ENCODE measurements at regions not wholly inside any gene's neighbourhood (a gene's known extent, or its start where the extent isn't known, plus 50 kb on each side); places are given as distances from the start of the nearest gene placed in this dataset.

- TF ChIP-seq, protein P1, sequence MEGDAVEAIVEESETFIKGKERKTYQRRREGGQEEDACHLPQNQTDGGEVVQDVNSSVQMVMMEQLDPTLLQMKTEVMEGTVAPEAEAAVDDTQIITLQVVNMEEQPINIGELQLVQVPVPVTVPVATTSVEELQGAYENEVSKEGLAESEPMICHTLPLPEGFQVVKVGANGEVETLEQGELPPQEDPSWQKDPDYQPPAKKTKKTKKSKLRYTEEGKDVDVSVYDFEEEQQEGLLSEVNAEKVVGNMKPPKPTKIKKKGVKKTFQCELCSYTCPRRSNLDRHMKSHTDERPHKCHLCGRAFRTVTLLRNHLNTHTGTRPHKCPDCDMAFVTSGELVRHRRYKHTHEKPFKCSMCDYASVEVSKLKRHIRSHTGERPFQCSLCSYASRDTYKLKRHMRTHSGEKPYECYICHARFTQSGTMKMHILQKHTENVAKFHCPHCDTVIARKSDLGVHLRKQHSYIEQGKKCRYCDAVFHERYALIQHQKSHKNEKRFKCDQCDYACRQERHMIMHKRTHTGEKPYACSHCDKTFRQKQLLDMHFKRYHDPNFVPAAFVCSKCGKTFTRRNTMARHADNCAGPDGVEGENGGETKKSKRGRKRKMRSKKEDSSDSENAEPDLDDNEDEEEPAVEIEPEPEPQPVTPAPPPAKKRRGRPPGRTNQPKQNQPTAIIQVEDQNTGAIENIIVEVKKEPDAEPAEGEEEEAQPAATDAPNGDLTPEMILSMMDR (IDR thresholded peaks at IDR 0.05; ENCODE audit: low read depth, low read length, poor library complexity, severe bottlenecking): no peak
- TF ChIP-seq EZH2phosphoT487 (IDR thresholded peaks at IDR 0.05; ENCODE audit: borderline replicate concordance, low read length): no peak
These were observed 432.9 kb downstream of the GATA3 start for GRCh38 chr10:8487346-8487745.

Data from DOHH2 (cell line).